PC-9 (cell line): ENCODE measurements at regions not wholly inside any gene's neighbourhood (a gene's known extent, or its start where the extent isn't known, plus 50 kb on each side); places are given as distances from the start of the nearest gene placed in this dataset.

Experiments
- EZH2 ChIP-seq: fragments of 200-600 bp; sonication (generic); IDR thresholded peaks from 2 replicates; pipeline ENCODE4 v1.8.0; 2017; ENCODE audit warnings: antibody characterized with exemption, low read depth
- TF ChIP-seq, protein P1 (sequence below): fragments of 200-600 bp; sonication (generic); conservative IDR thresholded peaks from 2 replicates; pipeline ENCODE4 v1.6.1; 2017; ENCODE audit warnings: mixed run types, antibody characterized with exemption, mild to moderate bottlenecking, moderate library complexity

DNA sequence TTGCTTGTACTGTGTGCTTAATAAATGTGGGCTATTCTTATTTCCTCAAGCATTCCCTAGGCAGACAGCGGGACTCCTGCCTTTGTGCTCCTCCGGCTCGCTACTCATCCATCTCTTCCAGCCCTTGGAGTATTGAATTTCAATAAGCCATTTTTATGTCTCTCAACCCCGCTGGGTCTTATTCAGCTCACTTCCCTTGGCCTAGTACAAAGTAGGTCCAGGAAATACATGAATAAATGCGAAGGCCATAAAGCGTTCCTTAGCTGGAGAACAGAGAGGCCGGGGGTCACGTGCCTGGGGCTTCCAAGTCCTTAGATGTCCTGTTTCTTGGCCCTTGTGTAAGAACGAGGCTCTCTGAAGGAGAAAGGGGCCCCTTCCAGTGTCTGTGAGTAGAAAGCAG, 236.7 kb upstream of the ASIC2 start:
- TF ChIP-seq, protein P1, sequence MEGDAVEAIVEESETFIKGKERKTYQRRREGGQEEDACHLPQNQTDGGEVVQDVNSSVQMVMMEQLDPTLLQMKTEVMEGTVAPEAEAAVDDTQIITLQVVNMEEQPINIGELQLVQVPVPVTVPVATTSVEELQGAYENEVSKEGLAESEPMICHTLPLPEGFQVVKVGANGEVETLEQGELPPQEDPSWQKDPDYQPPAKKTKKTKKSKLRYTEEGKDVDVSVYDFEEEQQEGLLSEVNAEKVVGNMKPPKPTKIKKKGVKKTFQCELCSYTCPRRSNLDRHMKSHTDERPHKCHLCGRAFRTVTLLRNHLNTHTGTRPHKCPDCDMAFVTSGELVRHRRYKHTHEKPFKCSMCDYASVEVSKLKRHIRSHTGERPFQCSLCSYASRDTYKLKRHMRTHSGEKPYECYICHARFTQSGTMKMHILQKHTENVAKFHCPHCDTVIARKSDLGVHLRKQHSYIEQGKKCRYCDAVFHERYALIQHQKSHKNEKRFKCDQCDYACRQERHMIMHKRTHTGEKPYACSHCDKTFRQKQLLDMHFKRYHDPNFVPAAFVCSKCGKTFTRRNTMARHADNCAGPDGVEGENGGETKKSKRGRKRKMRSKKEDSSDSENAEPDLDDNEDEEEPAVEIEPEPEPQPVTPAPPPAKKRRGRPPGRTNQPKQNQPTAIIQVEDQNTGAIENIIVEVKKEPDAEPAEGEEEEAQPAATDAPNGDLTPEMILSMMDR: no peak
- TF ChIP-seq EZH2: no peak
